GM19395 (cell line): ENCODE measurements at regions not wholly inside any gene's neighbourhood (a gene's known extent, or its start where the extent isn't known, plus 50 kb on each side); places are given as distances from the start of the nearest gene placed in this dataset.

Experiments
- ATAC-seq: cut with Tn5 transposase; IDR thresholded peaks from one replicate; pipeline ENCODE4 v1.9.1; 2021; ENCODE audit warnings: mild to moderate bottlenecking, moderate library complexity; ENCODE audit not compliant: unreplicated experiment

DNA sequence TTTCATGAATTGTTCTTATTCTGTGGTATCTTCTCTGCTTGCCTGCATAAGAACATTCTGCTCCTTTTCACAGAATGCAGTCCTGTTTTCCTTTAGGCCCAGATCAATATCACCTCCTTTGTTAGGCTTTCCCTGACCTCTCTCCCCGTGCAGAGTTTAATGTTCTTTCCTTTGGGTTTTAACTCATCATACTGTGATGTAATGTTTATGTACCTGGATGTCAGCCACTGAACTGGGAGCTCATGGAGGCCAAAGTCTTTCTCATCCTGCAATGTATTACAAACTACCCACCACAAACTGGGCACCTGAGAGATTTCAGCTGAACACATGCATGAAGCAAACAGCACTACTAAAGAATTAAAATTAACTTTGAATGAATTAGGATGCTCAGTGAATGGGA is 192.8 kb upstream of the RORA start:
- ATAC-seq = no peak

- ATAC-seq = no peak
Measured at GRCh38 chr15:61421470-61421869, 192.4 kb upstream of the RORA start.

DNA sequence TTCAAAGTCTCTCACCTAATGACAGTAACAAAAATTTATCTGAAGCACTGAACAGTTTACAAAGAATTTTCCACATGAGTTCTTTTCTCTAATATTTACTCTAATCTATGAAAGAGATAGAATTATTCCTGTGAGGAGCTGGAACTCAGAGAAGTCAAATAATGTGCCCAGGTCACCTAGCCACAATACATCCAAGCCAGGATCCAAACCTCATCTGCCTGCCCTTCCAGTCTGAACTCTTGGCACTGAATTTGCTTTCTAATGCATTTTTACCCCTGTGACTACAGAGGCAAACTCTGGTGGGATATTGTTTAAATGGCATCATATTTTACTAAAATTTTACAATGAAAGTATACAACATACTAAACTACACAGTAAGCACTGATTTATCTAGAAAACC is 191.4 kb upstream of the RORA start:
- ATAC-seq = no peak

DNA sequence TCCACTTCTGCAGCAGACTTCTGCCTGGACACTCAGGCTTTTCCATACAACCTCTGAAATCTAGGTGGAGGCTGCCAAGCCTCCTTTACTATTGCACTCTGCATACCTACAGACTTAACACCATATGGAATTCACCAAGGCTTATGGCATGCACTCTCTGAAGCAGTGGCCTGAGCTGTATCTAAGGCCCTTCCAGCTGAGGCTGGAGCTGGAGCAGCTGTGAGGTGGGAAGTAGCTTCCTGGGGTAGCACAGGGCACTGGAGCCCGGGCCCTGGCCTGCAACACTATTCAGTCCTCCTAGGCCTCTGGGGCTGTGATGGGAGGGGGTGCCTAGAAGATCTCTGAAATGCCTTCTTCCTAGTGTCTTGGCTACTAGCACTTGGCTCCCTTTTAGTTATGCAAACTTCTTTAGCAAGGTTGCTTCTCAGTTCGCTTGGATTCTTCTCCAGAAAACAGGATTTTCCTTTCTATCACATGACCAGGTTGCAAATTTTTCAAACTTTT is 186.6 kb upstream of the RORA start:
- no peak for ATAC-seq

GRCh38 chr15:61411902-61412510 is 182.9 kb upstream of the RORA start:
- ATAC-seq = no peak

DNA sequence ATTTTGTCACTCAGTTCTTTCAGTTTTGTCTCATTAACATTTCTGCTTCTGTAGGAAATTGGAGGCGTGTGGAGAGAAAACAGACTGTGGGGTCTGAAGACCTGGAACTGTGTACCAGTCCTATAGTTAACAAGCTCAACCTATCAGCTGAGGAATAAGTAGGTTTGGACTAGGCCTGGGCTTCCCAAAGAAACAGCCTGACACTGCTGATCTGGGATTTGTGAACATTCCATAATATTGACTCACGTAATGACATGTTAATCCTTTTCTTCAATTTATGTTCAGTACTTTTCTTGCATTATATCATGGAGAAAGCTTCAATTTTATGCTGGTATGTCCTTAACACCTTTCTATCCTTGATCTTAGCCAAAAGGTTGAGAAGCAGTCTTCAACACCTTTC is 181.6 kb upstream of the RORA start:
- ATAC-seq = no peak

DNA sequence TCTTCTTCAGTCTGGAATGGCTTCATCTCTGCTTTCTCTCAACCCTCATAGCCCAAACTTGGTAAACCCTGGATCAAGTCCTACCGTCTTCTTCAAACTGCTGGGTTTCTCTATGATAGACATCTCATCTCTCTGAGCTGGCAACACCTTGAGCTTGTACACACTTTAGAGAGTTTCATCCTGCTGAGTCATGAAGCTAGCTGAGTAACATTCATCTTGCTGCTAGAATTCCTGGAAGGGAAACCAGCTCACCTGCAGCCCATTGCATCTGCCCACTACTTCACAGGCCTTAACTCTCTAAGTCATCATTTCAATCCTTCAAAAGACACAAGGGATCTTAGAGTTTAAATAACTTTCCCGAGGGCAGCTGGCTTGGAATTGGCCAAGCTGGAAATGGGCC is 175.5 kb upstream of the RORA start:
- no peak for ATAC-seq

DNA sequence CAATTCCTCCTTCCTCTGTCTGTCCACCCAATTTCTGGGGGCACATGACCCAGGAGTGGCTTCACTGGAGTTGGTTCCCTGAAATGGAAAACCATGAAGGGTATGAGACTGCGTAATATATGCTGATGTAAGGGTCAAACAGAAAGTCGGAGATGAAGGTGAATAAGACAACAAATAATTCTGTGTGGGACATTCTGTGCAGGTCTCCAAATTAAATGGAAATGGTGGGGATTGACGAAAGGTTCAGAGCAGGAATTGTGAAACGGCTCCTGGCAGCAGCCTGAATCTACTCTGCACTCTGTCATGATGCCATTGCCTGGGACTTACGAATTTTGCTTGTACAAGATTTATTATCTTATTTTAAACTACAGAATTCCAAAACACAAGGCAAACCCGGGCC is 174.8 kb upstream of the RORA start:
- no peak for ATAC-seq

DNA sequence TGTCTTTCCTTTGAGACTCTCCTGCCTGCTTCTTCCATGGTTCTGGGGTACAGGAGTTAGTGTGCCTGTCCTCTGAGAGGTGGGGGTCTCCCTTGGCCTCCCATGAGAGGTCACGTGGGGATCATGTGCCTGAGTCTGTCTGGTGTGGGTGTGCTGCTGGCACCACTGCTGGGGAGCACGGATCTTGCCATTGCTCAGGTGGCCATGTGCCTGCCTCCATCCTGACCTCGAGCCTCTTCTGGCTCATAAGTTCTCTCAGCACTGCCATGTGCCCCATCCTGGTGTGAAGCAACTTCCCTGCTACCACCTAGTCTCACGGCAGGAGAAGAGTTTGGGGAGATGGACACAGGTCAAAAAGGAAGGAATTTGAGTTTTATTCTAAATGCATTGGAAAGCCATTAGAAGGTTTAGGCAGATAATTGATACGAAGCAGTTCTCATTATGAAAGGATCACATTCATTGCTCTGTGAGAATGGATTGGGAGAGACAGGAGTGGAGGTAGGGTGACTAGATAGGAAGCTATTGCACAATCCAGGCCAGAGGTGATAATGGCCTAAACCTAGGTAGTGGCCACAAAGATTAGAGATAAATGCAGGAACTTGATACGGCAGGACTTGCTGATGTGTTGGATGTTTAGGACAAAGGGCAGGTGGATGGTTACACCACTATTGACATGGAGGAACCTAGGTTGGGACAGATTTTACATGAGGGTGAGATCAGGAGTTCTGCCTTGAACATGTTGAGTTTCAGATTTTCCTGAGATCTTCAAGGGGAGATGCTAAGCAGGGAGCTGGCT is 173.0 kb upstream of the RORA start:
- no peak for ATAC-seq

DNA sequence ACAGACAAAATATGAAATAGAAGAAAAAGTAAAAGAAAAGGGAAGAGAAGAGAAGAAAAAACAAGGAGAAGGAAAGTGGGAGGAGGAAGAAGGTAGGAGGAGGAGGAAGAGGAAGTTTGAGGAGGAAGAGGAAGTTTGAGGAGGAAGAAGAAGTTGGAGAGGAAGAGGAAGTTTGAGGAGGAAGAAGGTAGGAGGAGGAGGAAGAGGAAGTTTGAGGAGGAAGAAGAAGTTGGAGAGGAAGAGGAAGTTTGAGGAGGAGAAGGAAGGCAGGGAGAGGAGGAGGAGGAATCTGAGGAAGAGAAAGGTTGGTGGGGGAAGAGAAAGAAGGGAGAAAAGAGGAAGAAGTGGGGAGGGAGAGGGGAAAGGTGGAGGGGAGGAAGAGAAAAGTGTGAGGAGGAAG is 169.2 kb upstream of the RORA start:
- no peak for ATAC-seq

DNA sequence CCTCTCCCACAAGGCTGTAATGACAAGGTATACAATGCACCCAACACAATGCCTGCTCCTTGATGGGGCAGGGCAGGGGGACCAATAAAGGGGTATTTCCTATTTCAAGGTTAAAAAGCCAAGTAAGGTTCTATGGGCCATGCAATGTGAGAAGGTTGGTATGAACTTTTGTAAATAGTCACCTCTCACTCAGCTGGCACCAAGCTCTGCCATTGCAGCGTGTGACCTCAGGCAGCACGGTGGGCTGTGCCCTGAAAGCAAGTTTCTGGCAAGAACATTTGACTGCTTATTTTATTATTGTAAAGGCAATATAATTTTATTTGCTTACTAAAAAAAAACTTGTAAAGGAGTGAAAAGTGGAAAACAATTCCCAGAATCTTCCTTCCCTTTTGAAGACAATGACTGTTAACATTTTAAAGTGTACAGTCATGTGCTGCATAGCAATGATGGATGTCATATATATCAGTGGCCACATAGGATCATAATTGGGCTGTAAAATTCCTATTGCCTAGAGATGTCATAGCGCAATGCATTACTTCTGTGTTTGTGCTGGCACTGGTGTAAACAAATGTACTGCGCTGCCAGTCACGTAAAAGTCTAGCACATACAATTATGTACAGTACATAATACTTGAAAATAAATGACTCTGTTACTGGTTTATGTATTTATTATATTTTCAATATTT is 167.3 kb upstream of the RORA start:
- ATAC-seq = no peak

- no peak for ATAC-seq
Measured at GRCh38 chr15:61393949-61394348, 164.8 kb upstream of the RORA start.

GRCh38 chr15:61393524-61393923 is 164.4 kb upstream of the RORA start:
- no peak for ATAC-seq

GRCh38 chr15:61390138-61390537 is 161.0 kb upstream of the RORA start:
- no peak for ATAC-seq

GRCh38 chr15:61389334-61390028 is 160.4 kb upstream of the RORA start:
- ATAC-seq = no peak

- no peak for ATAC-seq
Measured at GRCh38 chr15:61387675-61388074, 158.6 kb upstream of the RORA start.

DNA sequence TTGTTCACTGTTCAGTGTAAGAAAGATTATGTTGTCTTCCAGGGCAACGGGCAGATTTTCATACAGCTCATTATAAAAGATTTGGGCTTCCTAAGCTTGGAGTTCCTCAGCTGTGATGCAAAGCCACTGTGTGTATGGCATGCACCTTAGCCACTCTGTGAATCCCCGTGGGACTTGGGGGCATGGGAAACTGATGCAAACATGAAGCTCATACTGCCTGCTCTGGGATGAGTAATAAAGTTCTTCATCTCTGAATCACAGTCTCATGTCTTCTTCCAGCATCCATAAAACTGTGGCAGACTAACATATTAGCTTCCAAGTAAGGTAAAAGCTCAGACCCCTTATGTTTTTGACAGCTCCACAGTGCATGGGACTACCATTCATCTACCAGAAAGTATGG is 154.3 kb upstream of the RORA start:
- no peak for ATAC-seq

DNA sequence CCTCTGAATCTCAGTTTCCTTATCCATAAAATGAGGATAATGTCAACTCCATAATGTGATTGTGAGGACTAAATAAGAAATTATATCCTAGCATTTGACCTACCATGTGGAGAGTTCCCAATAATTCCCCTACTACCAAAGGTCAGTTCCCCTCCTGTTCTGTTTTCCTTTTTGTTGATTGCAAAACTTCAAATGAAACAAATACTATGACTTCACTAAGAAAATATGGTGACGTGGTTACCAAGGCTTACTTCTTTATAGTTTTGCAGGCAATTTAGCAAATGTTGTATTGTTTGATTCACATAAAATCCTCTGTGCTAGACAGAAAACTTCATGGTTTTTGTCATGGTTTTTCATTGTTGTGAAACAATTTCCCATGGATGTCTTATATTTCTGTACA is 153.8 kb upstream of the RORA start:
- no peak for ATAC-seq

- no peak for ATAC-seq
Measured at GRCh38 chr15:61381501-61381900, 152.4 kb upstream of the RORA start.

GRCh38 chr15:61380270-61380669 is 151.2 kb upstream of the RORA start:
- ATAC-seq = no peak

DNA sequence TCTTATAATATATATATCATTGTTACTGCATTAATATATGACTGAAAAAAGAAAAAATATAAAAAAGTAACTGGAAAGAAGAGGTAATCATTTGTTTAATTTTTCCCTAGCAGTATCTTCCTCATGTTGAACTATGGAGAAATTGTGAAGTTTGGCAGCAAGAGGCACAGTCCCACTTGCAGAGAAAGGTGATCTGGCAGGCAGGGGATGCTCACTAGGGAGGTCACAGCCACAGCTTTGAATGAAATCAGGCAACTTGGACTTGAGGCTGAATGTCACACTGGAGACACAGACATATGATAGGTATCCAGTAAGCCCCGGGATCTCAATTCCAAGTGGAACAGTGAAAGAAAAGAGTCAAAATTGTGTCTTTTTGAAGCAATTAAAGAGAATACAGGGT is 149.9 kb upstream of the RORA start:
- no peak for ATAC-seq
